ENCODE measurements at regions not wholly inside any gene's neighbourhood (a gene's known extent, or its start where the extent isn't known, plus 50 kb on each side); places are given as distances from the start of the nearest gene placed in this dataset.

GRCh38 chr11:69922596-69923111 lies 103.4 kb upstream of the FGF3 start:
- TF ChIP-seq CTCF (IDR thresholded peaks at IDR 0.05; ENCODE audit: low read length): no peak
- TF ChIP-seq EZH2 (IDR thresholded peaks at IDR 0.05; ENCODE audit: borderline replicate concordance, low read length): no peak

All from OCI-LY1 (cell line).